ENCODE measurements at regions not wholly inside any gene's neighbourhood (a gene's known extent, or its start where the extent isn't known, plus 50 kb on each side); places are given as distances from the start of the nearest gene placed in this dataset.

- no peak for TF ChIP-seq CTCF (IDR thresholded peaks at IDR 0.05)
- TF ChIP-seq JUND (IDR thresholded peaks at IDR 0.05) = no peak
- no peak for TF ChIP-seq POLR2AphosphoS5 (IDR thresholded peaks at IDR 0.05; ENCODE audit: low read depth, low read length)
- TF ChIP-seq, protein P1, sequence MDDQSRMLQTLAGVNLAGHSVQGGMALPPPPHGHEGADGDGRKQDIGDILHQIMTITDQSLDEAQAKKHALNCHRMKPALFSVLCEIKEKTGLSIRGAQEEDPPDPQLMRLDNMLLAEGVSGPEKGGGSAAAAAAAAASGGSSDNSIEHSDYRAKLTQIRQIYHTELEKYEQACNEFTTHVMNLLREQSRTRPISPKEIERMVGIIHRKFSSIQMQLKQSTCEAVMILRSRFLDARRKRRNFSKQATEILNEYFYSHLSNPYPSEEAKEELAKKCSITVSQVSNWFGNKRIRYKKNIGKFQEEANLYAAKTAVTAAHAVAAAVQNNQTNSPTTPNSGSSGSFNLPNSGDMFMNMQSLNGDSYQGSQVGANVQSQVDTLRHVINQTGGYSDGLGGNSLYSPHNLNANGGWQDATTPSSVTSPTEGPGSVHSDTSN (IDR thresholded peaks at IDR 0.05) = no peak
- TF ChIP-seq, protein P2, sequence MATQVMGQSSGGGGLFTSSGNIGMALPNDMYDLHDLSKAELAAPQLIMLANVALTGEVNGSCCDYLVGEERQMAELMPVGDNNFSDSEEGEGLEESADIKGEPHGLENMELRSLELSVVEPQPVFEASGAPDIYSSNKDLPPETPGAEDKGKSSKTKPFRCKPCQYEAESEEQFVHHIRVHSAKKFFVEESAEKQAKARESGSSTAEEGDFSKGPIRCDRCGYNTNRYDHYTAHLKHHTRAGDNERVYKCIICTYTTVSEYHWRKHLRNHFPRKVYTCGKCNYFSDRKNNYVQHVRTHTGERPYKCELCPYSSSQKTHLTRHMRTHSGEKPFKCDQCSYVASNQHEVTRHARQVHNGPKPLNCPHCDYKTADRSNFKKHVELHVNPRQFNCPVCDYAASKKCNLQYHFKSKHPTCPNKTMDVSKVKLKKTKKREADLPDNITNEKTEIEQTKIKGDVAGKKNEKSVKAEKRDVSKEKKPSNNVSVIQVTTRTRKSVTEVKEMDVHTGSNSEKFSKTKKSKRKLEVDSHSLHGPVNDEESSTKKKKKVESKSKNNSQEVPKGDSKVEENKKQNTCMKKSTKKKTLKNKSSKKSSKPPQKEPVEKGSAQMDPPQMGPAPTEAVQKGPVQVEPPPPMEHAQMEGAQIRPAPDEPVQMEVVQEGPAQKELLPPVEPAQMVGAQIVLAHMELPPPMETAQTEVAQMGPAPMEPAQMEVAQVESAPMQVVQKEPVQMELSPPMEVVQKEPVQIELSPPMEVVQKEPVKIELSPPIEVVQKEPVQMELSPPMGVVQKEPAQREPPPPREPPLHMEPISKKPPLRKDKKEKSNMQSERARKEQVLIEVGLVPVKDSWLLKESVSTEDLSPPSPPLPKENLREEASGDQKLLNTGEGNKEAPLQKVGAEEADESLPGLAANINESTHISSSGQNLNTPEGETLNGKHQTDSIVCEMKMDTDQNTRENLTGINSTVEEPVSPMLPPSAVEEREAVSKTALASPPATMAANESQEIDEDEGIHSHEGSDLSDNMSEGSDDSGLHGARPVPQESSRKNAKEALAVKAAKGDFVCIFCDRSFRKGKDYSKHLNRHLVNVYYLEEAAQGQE (IDR thresholded peaks at IDR 0.05; ENCODE audit: low read depth, low read length) = no peak
- no peak for TF ChIP-seq RAD21 (IDR thresholded peaks at IDR 0.05; ENCODE audit: low read length)
- TF ChIP-seq TCF12 (IDR thresholded peaks at IDR 0.05) = no peak
- TF ChIP-seq, protein P3, sequence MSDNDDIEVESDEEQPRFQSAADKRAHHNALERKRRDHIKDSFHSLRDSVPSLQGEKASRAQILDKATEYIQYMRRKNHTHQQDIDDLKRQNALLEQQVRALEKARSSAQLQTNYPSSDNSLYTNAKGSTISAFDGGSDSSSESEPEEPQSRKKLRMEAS (IDR thresholded peaks at IDR 0.05; ENCODE audit: low read depth) = no peak
- TF ChIP-seq MXI1 (IDR thresholded peaks at IDR 0.05; ENCODE audit: low read depth, low read length) = no peak
- no peak for TF ChIP-seq EZH2phosphoT487 (IDR thresholded peaks at IDR 0.05; ENCODE audit: borderline replicate concordance, low read depth)
- TF ChIP-seq FOSL2 (IDR thresholded peaks at IDR 0.05; ENCODE audit: borderline replicate concordance, low read depth) = no peak
- TF ChIP-seq SMC3 (IDR thresholded peaks at IDR 0.05; ENCODE audit: low read depth, low read length) = no peak
- TF ChIP-seq RFX5 (IDR thresholded peaks at IDR 0.05; ENCODE audit: low read length) = no peak
- no peak for TF ChIP-seq YY1 (IDR thresholded peaks at IDR 0.05; ENCODE audit: low read depth)
Measured at GRCh38 chr6:104332364-104332763, 527.4 kb downstream of the HACE1 start.
